ENCODE measurements at regions not wholly inside any gene's neighbourhood (a gene's known extent, or its start where the extent isn't known, plus 50 kb on each side); places are given as distances from the start of the nearest gene placed in this dataset.

DNA sequence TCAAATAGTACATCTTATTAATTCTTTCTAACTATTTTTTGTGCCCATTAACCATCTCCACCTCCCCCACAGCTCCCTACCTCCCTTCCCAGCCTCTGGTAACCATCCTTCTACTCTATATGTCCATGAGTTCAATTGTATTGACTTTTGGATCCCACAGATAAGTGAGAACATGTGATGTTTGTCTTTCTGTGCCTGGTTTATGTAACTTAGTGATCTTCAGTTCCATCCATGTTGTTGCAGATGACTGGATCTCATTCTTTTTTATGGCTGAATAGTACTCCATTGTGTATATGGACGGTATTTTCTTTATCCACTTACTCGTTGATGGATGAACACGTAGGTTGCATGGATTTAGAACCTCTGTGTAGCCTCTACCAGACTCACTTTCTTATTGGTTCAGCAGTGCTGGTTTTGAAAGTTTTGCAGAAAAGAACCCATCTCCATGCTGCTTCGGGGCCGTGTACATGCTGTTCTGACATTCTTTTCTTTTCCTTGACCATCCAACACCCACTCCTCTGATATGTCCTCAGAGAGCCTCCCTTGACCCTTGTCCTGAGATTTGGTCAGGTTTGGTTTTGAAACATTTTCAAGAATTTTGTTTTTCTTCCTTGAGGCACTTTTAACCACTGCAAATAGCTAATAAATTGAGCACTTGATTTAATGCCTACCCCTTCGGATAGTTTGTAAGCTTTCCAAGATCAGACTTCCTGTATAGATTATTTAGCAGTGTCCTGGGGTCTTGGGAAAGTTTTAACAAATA, 231.2 kb upstream of the ZFP64 start:
- TF ChIP-seq CEBPB (IDR thresholded peaks at IDR 0.05; ENCODE audit: low read depth, low read length) = no peak
- TF ChIP-seq CTCF (conservative IDR thresholded peaks at IDR 0.05; ENCODE audit: low read depth, low read length) = no peak
- TF ChIP-seq SMC3 (IDR thresholded peaks at IDR 0.05; ENCODE audit: low read depth, low read length) = no peak
- no peak for TF ChIP-seq RAD21 (IDR thresholded peaks at IDR 0.05; ENCODE audit: low read length)
- no peak for TF ChIP-seq POLR2A (IDR thresholded peaks at IDR 0.05; ENCODE audit: low read depth, low read length)
- no peak for TF ChIP-seq RFX5 (IDR thresholded peaks at IDR 0.05; ENCODE audit: low read depth, low read length)
- no peak for TF ChIP-seq RCOR1 (IDR thresholded peaks at IDR 0.05; ENCODE audit: insufficient replicate concordance, low read length)
- no peak for TF ChIP-seq MXI1 (IDR thresholded peaks at IDR 0.05; ENCODE audit: borderline replicate concordance, low read depth, low read length)
- TF ChIP-seq FOS (IDR thresholded peaks at IDR 0.05; ENCODE audit: low read depth, low read length) = no peak
- no peak for TF ChIP-seq MAFK (IDR thresholded peaks at IDR 0.05; ENCODE audit: low read depth, low read length)
- TF ChIP-seq MAZ (IDR thresholded peaks at IDR 0.05; ENCODE audit: borderline replicate concordance, low read depth, low read length) = no peak
- no peak for TF ChIP-seq BHLHE40 (IDR thresholded peaks at IDR 0.05; ENCODE audit: low read depth, low read length)

All from IMR-90 (cell line).